ENCODE measurements at regions not wholly inside any gene's neighbourhood (a gene's known extent, or its start where the extent isn't known, plus 50 kb on each side); places are given as distances from the start of the nearest gene placed in this dataset.

- DNase-seq, result no peak
- Histone ChIP-seq H3K9me3 (no peaks in the 10 kb centered on the region), H3K9ac (no peak overlapping the region), H2AFZ (ENCODE audit: low read depth) (no peak overlapping the region), H3K27ac (ENCODE audit: low read depth in 2 of 2, low read length in 1 of 2) (no peak overlapping the region), H3K4me2 (no peak overlapping the region), H3K27me3 (ENCODE audit: insufficient read depth) (no peaks in the 10 kb centered on the region), H3K79me2 (ENCODE audit: insufficient read depth) (no peaks in the 10 kb centered on the region), H3K4me3 (ENCODE audit: low read depth in 2 of 2, low read length in 1 of 2) (no peak overlapping the region), H3K36me3 (replicated peaks in 1 of 2; ENCODE audit: control insufficient read depth in 1 of 2, insufficient read depth in 2 of 2, low read length in 1 of 2) (no peaks in the 10 kb centered on the region), H3K4me1 (ENCODE audit: control insufficient read depth in 1 of 2, insufficient read depth in 2 of 2, low read depth in 1 of 2, low read length in 1 of 2) (no peaks in the 10 kb centered on the region), H3K9me2 (no peaks in the 10 kb centered on the region), H3F3A (replicated peaks; ENCODE audit: insufficient read depth) (no peaks in the 10 kb centered on the region), H4K20me1 (ENCODE audit: insufficient read depth) (no peaks in the 10 kb centered on the region)
- WGBS (ENCODE audit: low lambda C conversion rate), result 86% methylated on average over 3 of the region's 3 CpGs
- ChIA-PET CTCF (no interaction called here), POLR2A (no interaction called here)
- TF ChIP-seq FOXJ3 (CRISPR knock-in tag; IDR thresholded peaks at IDR 0.05), result no peak
- no peak for TF ChIP-seq YY1 (IDR thresholded peaks at IDR 0.05; ENCODE audit: low read depth)
- TF ChIP-seq CHD2 (IDR thresholded peaks at IDR 0.05; ENCODE audit: low read length, partially characterized antibody), result no peak
- TF ChIP-seq NFIC (IDR thresholded peaks at IDR 0.05; ENCODE audit: borderline replicate concordance), result no peak
- TF ChIP-seq EP300 (IDR thresholded peaks at IDR 0.05; ENCODE audit: borderline replicate concordance in 1 of 2, low read depth in 1 of 2, low read length in 1 of 2), result no peak
- TF ChIP-seq ELF1 (IDR thresholded peaks at IDR 0.05), result no peak
- TF ChIP-seq, protein P1, sequence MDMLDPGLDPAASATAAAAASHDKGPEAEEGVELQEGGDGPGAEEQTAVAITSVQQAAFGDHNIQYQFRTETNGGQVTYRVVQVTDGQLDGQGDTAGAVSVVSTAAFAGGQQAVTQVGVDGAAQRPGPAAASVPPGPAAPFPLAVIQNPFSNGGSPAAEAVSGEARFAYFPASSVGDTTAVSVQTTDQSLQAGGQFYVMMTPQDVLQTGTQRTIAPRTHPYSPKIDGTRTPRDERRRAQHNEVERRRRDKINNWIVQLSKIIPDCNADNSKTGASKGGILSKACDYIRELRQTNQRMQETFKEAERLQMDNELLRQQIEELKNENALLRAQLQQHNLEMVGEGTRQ (IDR thresholded peaks at IDR 0.05; ENCODE audit: borderline replicate concordance, low read depth, low read length), result no peak
- TF ChIP-seq ZBTB33 (IDR thresholded peaks at IDR 0.05; ENCODE audit: borderline replicate concordance, low read depth), result no peak
- TF ChIP-seq RFX5 (IDR thresholded peaks at IDR 0.05; ENCODE audit: low read length), result no peak
- TF ChIP-seq GATA2 (CRISPR knock-in tag; IDR thresholded peaks at IDR 0.05), result no peak
- TF ChIP-seq, protein P2, sequence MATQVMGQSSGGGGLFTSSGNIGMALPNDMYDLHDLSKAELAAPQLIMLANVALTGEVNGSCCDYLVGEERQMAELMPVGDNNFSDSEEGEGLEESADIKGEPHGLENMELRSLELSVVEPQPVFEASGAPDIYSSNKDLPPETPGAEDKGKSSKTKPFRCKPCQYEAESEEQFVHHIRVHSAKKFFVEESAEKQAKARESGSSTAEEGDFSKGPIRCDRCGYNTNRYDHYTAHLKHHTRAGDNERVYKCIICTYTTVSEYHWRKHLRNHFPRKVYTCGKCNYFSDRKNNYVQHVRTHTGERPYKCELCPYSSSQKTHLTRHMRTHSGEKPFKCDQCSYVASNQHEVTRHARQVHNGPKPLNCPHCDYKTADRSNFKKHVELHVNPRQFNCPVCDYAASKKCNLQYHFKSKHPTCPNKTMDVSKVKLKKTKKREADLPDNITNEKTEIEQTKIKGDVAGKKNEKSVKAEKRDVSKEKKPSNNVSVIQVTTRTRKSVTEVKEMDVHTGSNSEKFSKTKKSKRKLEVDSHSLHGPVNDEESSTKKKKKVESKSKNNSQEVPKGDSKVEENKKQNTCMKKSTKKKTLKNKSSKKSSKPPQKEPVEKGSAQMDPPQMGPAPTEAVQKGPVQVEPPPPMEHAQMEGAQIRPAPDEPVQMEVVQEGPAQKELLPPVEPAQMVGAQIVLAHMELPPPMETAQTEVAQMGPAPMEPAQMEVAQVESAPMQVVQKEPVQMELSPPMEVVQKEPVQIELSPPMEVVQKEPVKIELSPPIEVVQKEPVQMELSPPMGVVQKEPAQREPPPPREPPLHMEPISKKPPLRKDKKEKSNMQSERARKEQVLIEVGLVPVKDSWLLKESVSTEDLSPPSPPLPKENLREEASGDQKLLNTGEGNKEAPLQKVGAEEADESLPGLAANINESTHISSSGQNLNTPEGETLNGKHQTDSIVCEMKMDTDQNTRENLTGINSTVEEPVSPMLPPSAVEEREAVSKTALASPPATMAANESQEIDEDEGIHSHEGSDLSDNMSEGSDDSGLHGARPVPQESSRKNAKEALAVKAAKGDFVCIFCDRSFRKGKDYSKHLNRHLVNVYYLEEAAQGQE (IDR thresholded peaks at IDR 0.05; ENCODE audit: low read depth, low read length), result no peak
- TF ChIP-seq MEF2A (IDR thresholded peaks at IDR 0.05; ENCODE audit: borderline replicate concordance, low read depth), result no peak
- TF ChIP-seq TCF12 (IDR thresholded peaks at IDR 0.05), result no peak
- TF ChIP-seq MXI1 (IDR thresholded peaks at IDR 0.05; ENCODE audit: low read depth, low read length), result no peak
Measured at GRCh38 chr10:90977855-90978486, 57.1 kb upstream of the ANKRD1 start.

All from SK-N-SH (cell line).